ENCODE measurements at regions not wholly inside any gene's neighbourhood (a gene's known extent, or its start where the extent isn't known, plus 50 kb on each side); places are given as distances from the start of the nearest gene placed in this dataset.

DNA sequence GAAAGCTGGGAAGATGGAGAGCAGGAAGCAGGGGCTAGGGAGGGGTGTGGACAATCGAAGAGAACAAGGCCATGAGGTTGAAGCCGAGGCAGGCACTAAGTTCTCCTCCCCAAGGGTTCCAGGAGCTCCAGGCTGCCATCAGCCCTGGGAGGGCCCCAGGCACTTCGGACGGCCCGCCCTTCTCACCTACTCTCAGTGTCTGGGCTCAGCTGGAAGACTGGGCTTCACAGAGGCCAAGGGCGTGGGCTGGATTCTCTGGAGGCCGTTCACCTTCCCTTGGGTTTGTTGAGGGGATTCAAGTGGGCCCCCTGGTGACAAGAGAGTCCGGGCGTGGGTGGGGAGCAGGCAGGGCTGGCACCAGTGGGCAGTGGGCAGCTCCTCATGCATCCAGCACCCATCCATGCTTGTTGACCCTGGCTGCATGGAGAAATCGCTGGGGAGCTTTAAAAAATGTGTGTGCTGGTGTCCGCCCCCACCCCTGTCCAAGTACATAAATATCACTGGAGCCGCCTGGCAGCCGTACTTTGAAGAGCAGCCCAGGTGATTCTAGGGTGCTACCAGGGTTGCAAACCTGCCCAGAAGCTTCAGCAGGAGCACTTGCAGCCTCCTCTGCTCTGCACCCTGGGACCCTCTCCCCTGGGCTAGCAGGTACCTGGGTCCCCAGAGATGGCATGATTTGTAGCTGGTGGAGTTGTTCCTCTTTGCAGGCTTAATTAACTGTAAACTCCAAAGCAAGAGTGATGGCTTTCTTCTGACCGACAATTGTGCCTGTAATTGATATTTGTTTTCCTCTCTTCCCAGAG lies 74.3 kb downstream of the RTL6 start:
- DNase-seq: no peak

- DNase-seq: no peak
Measured at GRCh38 chr22:44422746-44423380, 75.2 kb downstream of the RTL6 start.

GRCh38 chr22:44419429-44419828 lies 78.6 kb downstream of the RTL6 start:
- DNase-seq: no peak

DNA sequence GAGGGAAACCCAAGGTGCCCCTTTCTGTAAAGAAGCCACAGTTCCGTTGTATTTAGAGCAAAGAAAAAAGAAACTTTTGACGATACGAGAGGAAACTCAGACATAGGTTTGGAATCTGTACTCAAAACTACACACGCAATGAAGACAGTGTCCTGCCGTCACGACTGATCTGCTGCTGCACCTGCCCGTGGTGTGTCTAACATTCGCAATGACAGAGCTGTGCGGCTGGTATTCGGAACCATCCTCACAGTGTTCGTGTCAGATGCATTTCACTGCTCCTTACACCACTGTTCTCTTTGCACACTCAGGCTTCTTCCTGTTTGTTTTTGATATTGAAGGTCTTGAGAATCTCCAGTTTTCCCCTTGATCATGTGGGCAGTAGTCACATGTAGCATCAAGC lies 84.8 kb downstream of the RTL6 start:
- no peak for DNase-seq

GRCh38 chr22:44412136-44412731 lies 85.8 kb downstream of the RTL6 start:
- DNase-seq: no peak

GRCh38 chr22:44411226-44412135 lies 86.6 kb downstream of the RTL6 start:
- no peak for DNase-seq

- no peak for DNase-seq
Measured at GRCh38 chr22:44410451-44410991, 87.5 kb downstream of the RTL6 start.

DNA sequence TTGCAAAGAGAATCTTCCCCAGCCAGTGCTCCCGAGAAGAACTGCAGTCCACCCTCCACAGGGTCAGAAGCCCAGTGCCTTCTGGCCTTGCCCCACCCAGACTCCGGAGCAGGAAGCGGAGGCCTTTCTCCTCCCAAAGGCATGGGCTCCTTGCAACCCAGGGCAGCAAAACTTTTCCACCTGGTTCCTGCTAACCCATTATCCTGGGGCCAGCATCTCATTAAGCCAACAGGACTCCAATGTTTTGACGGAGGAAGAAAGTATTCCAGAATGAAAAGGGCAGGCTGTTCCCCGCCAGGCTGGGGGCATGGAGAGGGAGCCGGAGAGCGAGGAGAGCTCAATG lies 88.1 kb downstream of the RTL6 start:
- no peak for DNase-seq

DNA sequence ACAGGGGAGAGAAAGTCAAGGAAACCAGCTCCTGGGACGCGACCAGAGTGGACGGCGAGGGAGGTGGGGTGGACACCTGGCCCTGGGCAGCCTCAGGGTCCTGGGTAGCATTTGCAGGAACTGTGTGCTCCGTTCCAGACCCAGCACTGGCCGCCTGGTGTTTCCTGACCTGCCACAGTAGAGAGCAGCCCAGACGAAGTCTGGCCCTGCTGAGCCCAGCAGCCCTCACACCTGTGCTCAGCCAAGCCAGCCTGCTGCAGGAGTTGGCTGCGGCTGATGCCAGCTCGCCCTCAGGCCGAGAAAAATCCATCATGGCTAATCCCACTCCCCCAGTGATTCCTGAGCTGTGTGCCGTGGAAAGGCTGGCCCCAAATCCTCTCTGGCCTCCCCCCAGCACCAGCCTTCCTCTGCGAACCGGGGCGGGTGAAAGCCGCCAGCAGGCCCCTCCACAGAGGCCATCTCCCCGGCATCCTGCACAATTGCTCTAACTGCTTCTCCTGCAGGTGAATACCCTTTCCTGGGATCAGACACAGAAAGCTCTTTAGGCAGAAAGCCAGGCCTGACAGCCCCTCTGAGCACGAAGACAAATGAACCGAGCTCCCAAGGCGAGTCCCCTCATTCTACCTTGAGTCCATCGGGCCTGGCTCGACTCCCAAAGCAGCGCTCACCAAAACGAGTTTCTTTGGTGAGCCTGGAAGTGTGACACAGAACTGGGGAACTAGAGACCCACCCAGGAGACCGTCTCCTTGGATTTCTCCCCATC lies 88.6 kb downstream of the RTL6 start:
- no peak for DNase-seq

- DNase-seq: no peak
Measured at GRCh38 chr22:44408829-44409192, 89.2 kb downstream of the RTL6 start.

- no peak for DNase-seq
Measured at GRCh38 chr22:44407987-44408828, 89.8 kb downstream of the RTL6 start.

GRCh38 chr22:44407171-44407986 lies 90.7 kb downstream of the RTL6 start:
- DNase-seq: no peak

DNA sequence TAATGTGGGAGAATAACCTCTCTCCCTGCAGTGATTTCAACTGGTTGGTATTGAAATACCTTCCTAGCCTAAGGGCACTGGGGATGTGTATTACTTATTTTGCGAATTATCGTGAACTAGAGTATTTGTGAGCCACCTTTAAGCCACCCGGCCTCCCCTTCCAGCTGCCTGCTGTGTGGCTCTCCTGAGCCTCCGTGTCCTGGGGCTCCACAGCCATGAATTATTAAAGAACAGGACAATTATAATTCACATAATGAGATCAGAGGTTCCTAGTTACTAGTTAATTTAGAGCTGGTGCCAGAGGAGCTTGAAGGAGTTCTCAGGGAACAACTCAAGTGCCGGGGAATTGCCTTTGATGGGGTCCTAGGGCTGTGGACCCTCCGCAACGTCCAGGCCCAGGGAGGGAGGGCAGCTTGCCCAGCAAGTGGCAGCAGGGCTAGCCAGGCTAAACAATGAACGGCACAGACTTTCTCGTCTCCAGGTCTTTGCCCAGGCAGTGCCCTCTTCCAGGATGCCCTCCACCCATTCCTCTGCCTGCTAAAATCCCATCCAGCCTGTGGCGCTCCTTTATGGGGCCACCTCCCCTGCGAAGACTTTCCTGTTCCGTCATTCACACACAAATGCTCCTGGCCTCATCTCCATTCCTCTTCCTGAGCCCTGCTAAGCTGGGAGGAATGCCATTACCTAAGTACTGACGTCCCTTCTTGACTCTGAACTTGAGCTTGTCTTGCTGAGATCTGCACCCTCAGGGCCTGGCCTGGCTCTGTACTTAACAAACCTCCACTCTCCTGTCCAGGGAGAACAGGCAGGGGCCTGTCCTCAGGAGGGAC lies 91.5 kb downstream of the RTL6 start:
- DNase-seq: no peak

DNA sequence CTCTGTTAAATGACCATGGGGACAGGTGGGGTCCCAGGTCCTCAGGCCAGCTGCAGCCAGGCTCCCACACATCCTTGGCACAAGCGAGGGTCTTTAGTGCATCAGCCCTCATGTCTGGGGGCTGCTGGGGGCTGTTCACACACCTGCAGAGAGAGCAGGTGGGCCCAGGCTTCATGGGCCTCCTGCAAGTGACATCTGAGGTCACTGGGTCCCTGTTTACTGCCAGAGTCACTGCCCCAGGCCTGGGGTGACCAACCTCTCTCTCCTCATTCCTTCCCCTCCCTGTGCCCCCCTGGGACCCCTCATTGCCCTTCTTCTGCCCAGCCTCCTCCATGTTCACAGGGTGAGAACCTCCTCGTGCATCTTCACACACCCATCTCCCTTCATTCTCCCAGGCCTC lies 92.4 kb downstream of the RTL6 start:
- DNase-seq: no peak

DNA sequence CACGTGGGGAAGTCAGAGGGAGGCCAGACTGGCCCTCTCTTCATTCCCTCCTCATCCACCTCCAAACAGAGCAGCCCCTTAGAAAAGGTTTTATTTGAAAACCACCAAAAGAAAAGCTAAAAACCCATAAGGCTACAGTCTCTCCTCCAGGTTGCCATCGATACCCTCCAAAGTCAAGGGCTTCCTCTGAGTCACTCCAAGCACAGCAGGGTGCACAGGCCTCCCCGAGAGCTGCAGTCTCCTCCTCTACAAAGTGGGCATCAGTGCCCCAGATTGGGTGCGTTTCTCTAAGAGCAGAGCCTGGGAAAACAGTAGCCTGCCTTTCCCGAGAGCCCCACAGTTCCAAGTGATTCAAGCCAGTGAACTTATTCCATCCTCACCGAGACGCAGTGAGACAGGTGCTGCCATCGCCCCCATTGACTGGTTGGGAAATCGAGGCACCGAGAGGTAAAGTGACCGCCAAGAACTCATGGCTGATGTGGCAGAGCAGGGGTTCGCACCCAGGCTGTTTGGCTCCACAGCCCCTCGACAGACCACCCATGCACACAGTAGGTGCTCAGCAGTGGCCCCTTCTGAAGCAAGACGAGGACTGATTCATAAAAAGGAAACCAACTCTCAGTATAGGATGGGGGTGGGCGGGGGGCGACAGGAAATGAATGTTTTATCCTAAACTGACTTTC lies 91.7 kb upstream of the SHISAL1 start:
- DNase-seq: no peak

DNA sequence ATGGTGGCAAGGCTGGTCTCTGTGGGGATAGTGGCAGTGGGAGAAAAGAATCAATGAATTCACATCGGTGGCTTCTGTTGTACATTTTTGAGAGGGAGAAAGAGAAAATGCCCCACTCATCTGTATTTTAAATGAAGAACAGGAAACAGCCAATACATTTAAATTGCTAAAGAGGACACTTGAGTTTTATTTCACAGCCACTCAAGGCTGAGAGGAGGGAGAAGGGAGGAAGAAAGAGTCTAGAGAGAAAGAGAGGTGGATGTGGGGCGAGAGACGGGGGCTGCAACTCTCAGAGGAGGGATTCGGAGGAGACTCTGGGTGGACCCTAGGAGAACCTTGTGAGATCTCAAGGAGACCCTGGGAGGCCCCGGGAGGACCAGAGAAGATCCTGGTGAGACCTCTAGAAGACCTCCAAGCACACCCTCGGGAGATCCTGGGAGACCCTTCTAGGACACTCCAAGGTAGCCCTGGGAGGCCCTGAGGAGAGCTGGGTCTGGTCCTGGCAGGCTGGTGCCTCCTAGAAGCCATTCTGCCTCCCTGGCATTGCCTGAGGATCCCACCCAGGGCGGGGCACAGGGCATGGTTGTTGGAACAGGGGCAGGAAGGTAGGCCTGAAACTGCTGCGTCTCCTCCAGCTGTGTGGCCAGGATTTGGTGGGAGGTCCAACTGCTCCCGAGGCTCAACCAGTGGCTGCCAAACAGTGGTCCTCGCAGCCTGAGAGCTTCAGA lies 91.0 kb upstream of the SHISAL1 start:
- no peak for DNase-seq

DNA sequence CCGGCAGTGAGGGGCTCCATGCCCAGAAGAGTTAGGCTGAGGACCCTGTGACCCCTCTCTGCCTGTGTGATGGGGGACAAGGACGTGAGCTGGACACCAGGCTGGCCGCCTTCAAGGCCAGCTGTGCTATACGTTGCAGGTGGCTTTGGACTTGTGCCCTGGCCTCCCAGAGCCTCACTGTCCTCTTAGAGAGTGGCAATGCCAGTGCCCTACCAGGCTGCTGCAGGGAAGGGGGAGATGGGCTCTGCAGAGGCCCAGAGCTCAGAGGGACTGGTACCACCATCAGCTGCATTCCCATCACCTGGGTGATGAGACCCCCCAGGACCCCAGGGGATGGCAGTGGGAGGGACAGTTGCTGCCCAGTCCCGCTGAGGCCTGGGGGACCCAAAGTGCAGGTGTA lies 90.4 kb upstream of the SHISAL1 start:
- no peak for DNase-seq
